ENCODE measurements at regions not wholly inside any gene's neighbourhood (a gene's known extent, or its start where the extent isn't known, plus 50 kb on each side); places are given as distances from the start of the nearest gene placed in this dataset.

- DNase-seq (ENCODE audit: low spot score) (no peak), ATAC-seq (ENCODE audit: low read depth) (no peak)
- no peaks in the 10 kb centered on the region for H3K4me1 ChIP-seq (ENCODE audit: insufficient read depth, poor library complexity, severe bottlenecking)
- no peaks in the 10 kb centered on the region for H3K27me3 ChIP-seq (ENCODE audit: insufficient read depth, poor library complexity, severe bottlenecking)
- H3K4me3 ChIP-seq (ENCODE audit: severe bottlenecking), result no peak overlapping the region
- H3K9me3 ChIP-seq (ENCODE audit: severe bottlenecking), result no peaks in the 10 kb centered on the region
- TF ChIP-seq CTCF (IDR thresholded peaks at IDR 0.05; ENCODE audit: poor library complexity, severe bottlenecking), result no peak
- no peaks in the 10 kb centered on the region for H3K36me3 ChIP-seq (ENCODE audit: low read depth)
- H3K27ac ChIP-seq (ENCODE audit: poor library complexity, severe bottlenecking), result no peak overlapping the region
Observed at GRCh38 chr7:156074982-156075615, 262.8 kb upstream of the SHH start.

DNA sequence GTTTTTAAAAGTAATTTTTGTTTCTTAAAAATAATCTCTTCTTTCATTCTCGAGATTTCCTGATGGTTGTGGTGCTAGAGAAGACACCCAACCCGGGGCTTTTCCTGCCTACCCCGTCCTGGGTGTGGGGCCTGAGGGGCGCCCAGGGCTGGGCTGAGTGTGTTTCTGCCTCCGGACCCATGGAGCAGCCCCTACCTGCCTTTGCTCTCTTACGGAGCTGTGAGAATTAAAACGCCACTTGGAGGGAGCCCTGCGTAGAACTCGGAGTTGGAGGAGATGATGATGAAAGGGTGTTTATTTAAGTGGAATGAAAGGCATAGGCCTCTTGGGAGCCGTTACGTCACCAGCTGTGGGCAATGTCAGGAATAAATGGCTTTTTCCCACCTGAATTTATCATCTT lies 261.8 kb upstream of the SHH start:
- no peak for TF ChIP-seq CTCF (IDR thresholded peaks at IDR 0.05; ENCODE audit: poor library complexity, severe bottlenecking)
- DNase-seq (ENCODE audit: low spot score), result no peak

DNA sequence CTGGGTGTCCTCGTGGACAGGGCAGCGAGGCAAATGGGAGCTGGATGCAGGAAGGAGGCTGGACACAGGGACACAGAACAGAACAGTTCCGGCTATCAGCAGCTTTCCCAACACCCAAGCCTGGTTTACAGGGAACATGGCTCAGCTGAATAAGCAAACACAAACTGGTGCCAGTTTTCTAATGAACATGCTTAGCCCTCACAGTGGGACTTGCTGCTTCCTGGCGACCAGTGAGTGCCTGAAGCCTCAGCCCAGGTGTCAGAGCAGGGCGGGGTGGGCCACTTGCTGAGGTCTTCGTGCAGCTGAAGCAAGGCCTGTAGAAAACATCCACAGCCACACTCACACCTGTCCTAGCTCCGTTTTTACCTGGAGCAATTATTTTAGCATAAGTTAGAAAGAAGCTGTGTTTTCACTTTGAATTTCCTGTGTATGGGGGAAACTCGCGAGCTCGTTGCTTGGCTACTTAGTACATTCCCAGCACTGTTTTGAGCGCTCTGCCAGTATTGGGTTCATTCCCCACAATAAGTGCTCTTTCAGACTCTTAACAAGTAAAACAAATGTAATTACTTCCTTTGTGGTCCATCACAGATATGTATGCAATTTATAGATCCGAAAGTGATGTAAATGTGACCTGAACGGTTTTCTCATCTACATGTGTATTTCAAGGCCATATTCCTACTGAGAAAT lies 261.2 kb upstream of the SHH start:
- no peak overlapping the region for H3K4me3 ChIP-seq (ENCODE audit: severe bottlenecking)
- ATAC-seq (ENCODE audit: low read depth) (no peak), DNase-seq (ENCODE audit: low spot score) (no peak)
- no peaks in the 10 kb centered on the region for H3K4me1 ChIP-seq (ENCODE audit: insufficient read depth, poor library complexity, severe bottlenecking)
- no peaks in the 10 kb centered on the region for H3K27me3 ChIP-seq (ENCODE audit: insufficient read depth, poor library complexity, severe bottlenecking)
- no peaks in the 10 kb centered on the region for H3K36me3 ChIP-seq (ENCODE audit: low read depth)
- no peak for TF ChIP-seq CTCF (IDR thresholded peaks at IDR 0.05; ENCODE audit: poor library complexity, severe bottlenecking)
- no peak overlapping the region for H3K27ac ChIP-seq (ENCODE audit: poor library complexity, severe bottlenecking)
- H3K9me3 ChIP-seq (ENCODE audit: severe bottlenecking), result no peaks in the 10 kb centered on the region

More for the DNA sequence above, 261.8 kb upstream of the SHH start:
- no peak for ATAC-seq (ENCODE audit: low read depth)
- Histone ChIP-seq H3K9me3 (ENCODE audit: severe bottlenecking) (no peaks in the 10 kb centered on the region), H3K4me3 (ENCODE audit: severe bottlenecking) (no peak overlapping the region), H3K4me1 (ENCODE audit: insufficient read depth, poor library complexity, severe bottlenecking) (no peaks in the 10 kb centered on the region), H3K36me3 (ENCODE audit: low read depth) (no peaks in the 10 kb centered on the region), H3K27me3 (ENCODE audit: insufficient read depth, poor library complexity, severe bottlenecking) (no peaks in the 10 kb centered on the region), H3K27ac (ENCODE audit: poor library complexity, severe bottlenecking) (no peak overlapping the region)

DNA sequence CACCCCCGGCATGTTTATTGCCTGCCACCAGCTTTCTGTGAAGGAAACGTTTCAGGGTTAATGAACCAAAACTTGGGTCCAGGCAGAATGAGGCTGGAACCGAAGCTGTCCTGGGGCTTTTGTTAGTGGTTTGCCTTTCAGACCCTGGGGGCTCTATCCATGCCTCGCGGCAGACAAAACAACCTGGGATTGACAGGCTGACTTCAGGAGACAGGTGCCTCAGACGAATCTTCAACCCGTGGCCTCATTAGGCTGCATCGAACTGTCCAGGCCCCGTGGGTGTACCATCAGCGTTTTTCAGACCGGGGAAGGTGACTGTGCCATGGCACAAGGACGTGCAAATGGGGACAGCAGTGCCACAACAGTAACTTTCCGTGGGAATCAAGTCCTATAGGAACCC lies 259.3 kb upstream of the SHH start:
- ATAC-seq (ENCODE audit: low read depth), result no peak
- TF ChIP-seq CTCF (IDR thresholded peaks at IDR 0.05; ENCODE audit: poor library complexity, severe bottlenecking), result no peak
- H3K27me3 ChIP-seq (ENCODE audit: insufficient read depth, poor library complexity, severe bottlenecking), result no peaks in the 10 kb centered on the region

DNA sequence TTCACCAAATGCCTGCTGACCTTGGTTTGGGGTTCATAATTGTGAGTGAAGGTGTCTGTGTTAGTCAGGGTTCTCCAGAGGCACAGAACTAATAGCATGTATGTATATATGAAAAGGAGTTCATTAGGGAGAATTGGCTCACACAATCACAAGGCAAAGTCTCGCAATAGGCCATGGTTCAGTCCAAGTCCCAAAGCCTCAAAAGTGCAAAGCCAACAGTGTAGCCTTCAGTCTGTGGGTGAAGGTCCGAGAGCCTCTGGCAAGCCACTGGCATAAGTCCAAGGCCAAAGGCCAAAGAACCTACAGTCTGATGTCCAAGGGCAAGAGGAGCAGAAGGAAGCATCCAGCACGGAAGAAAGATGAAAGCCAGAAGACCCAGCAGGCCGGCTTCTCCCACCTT lies 257.6 kb upstream of the SHH start:
- Histone ChIP-seq H3K9me3 (ENCODE audit: severe bottlenecking) (no peaks in the 10 kb centered on the region), H3K4me1 (ENCODE audit: insufficient read depth, poor library complexity, severe bottlenecking) (peaks cover 10% of the 10 kb centered on the region), H3K4me3 (ENCODE audit: severe bottlenecking) (no peak overlapping the region), H3K27me3 (ENCODE audit: insufficient read depth, poor library complexity, severe bottlenecking) (no peaks in the 10 kb centered on the region), H3K36me3 (ENCODE audit: low read depth) (no peaks in the 10 kb centered on the region), H3K27ac (ENCODE audit: poor library complexity, severe bottlenecking) (no peak overlapping the region)
- DNase-seq (ENCODE audit: low spot score), result no peak
- no peak for ATAC-seq (ENCODE audit: low read depth)
- no peak for TF ChIP-seq CTCF (IDR thresholded peaks at IDR 0.05; ENCODE audit: poor library complexity, severe bottlenecking)

More for the DNA sequence above, 259.3 kb upstream of the SHH start:
- H3K4me3 ChIP-seq (ENCODE audit: severe bottlenecking), result no peak overlapping the region
- H3K4me1 ChIP-seq (ENCODE audit: insufficient read depth, poor library complexity, severe bottlenecking), result no peaks in the 10 kb centered on the region
- no peak overlapping the region for H3K27ac ChIP-seq (ENCODE audit: poor library complexity, severe bottlenecking)
- no peak for DNase-seq (ENCODE audit: low spot score)
- no peaks in the 10 kb centered on the region for H3K36me3 ChIP-seq (ENCODE audit: low read depth)
- no peaks in the 10 kb centered on the region for H3K9me3 ChIP-seq (ENCODE audit: severe bottlenecking)

Data from RWPE2 (cell line).